HepG2 (cell line): ENCODE measurements at regions not wholly inside any gene's neighbourhood (a gene's known extent, or its start where the extent isn't known, plus 50 kb on each side); places are given as distances from the start of the nearest gene placed in this dataset.

Experiments used
- CERS6 ChIP-seq: sonication (generic); formaldehyde crosslinking; IDR thresholded peaks from 2 replicates; pipeline ENCODE4 v1.5.0; 2020; ENCODE audit warnings: missing genetic modification reagents
- CHD2 ChIP-seq: IDR thresholded peaks from 2 replicates; pipeline ENCODE4 v1.6.1; 2011; ENCODE audit warnings: low read depth, low read length, improper control_type of control experiment
- E2F5 ChIP-seq: sonication (generic); formaldehyde crosslinking; conservative IDR thresholded peaks from 2 replicates; pipeline ENCODE4 v1.4.0; 2020; ENCODE audit warnings: missing genetic modification reagents
- NFKB2 ChIP-seq: sonication (generic); formaldehyde crosslinking; IDR thresholded peaks from 2 replicates; pipeline ENCODE4 v1.4.0; 2020; ENCODE audit warnings: missing genetic modification reagents, borderline replicate concordance
- PCBP2 ChIP-seq: fragments of 200-400 bp; formaldehyde crosslinking; optimal IDR thresholded peaks from 2 replicates; pipeline ENCODE3; 2018; ENCODE audit warnings: low read length, low read depth; ENCODE audit not compliant: poor library complexity, severe bottlenecking
- REPIN1 ChIP-seq: sonication (generic); formaldehyde crosslinking; IDR thresholded peaks from 2 replicates; pipeline ENCODE4 v1.8.0; 2022; ENCODE audit warnings: missing genetic modification reagents, low read depth, mild to moderate bottlenecking, borderline replicate concordance
- SALL1 ChIP-seq: sonication (generic); formaldehyde crosslinking; IDR thresholded peaks from 2 replicates; pipeline ENCODE4 v1.8.0; 2022; ENCODE audit warnings: mild to moderate bottlenecking, missing genetic modification reagents
- SALL2 ChIP-seq: sonication (generic); formaldehyde crosslinking; IDR thresholded peaks from 2 replicates; pipeline ENCODE4 v1.8.1; 2023; ENCODE audit warnings: mild to moderate bottlenecking, missing genetic modification reagents, inconsistent platforms
- TOPORS ChIP-seq: sonication (generic); formaldehyde crosslinking; IDR thresholded peaks from 2 replicates; pipeline ENCODE4 v1.8.0; 2023; ENCODE audit warnings: mild to moderate bottlenecking, missing genetic modification reagents
- ZBTB46 ChIP-seq: sonication (generic); formaldehyde crosslinking; IDR thresholded peaks from 2 replicates; pipeline ENCODE4 v1.4.0; 2020; ENCODE audit warnings: mild to moderate bottlenecking, missing genetic modification reagents, borderline replicate concordance
- ZNF3 ChIP-seq: IDR thresholded peaks from 2 replicates; pipeline ENCODE4 v1.7.0; 2017; ENCODE audit warnings: inconsistent platforms
- ZNF318 ChIP-seq: sonication (generic); formaldehyde crosslinking; IDR thresholded peaks from 2 replicates; pipeline ENCODE4 v1.4.0; 2020; ENCODE audit warnings: mild to moderate bottlenecking, missing genetic modification reagents
- ZNF367 ChIP-seq: sonication (generic); formaldehyde crosslinking; IDR thresholded peaks from 2 replicates; pipeline ENCODE4 v1.4.0; 2020; ENCODE audit warnings: missing genetic modification reagents, borderline replicate concordance
- ZNF530 ChIP-seq: sonication (generic); formaldehyde crosslinking; IDR thresholded peaks from 2 replicates; pipeline ENCODE4 v1.5.0; 2020; ENCODE audit warnings: low read depth, mild to moderate bottlenecking, missing genetic modification reagents
- ZNF780A ChIP-seq: sonication (generic); formaldehyde crosslinking; IDR thresholded peaks from 2 replicates; pipeline ENCODE4 v1.8.0; 2022; ENCODE audit warnings: mild to moderate bottlenecking, missing genetic modification reagents, moderate library complexity

DNA sequence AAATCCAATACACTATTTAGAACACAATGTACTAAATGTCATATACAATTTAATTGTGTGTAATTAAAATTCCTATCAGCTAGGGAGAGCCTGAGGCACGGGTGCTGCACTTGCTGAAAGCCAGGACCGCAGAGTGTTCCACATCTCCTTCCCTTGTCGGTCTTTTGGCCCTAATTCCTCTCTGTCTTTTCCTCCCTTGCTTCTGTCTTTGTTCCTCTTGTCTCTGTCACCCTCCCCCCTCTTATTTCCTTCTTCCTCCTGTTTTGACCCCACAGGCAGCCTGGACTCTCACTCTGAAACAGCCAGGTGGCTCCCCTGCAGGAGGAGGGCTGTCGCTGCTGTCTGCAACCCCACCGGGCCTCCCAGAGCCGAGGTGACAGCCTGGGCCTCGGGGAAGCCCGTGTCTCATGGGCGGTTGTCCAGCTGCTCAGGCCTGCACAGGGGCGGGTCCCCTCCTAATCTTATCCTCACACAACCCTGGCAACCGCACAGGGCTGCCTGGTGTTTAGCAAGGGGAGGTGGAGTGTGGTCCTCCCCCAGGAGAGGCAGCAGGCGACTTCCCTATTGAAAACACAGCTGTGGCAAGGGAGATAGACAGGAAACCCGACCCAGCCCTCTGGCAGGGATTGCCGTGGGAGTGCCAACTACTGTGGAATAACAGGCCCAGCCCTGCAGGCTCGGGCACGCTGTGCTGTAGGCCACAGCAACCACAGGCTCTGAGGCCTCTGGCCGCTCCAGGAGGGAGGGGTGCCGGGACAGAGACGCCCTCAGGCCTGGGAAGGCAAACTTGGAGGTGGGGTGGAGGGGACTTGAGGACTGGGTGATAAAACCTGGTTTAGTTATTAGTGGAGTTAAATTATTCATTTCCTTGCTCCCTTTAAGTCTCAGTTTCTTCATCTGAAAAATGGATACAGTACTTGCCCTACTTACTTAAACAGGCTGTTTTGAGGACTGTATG is 68.8 kb upstream of the WDR26 start (continued):
- TF ChIP-seq SALL1 (CRISPR knock-in tag) (peak; percentile 65), ZBTB46 (no peak), ZNF367 (CRISPR knock-in tag) (no peak), E2F5 (CRISPR knock-in tag) (no peak), PCBP2 (no peak), ZNF530 (CRISPR knock-in tag) (no peak), ZNF3 (CRISPR knock-in tag) (no peak), CERS6 (CRISPR knock-in tag) (no peak), CHD2 (no peak), ZNF780A (CRISPR knock-in tag) (no peak), REPIN1 (CRISPR knock-in tag) (0 out of 2 replicates have a peak, but pooled peaks have one; percentile 28), TOPORS (CRISPR knock-in tag) (0 out of 2 replicates have a peak, but pooled peaks have one; percentile 44), SALL2 (CRISPR knock-in tag) (no peak), ZNF318 (CRISPR knock-in tag) (no peak), NFKB2 (CRISPR knock-in tag) (peak; percentile 58; the same call in 1 of the 2 replicates)
